MCF 10A (cell line): ENCODE measurements at regions not wholly inside any gene's neighbourhood (a gene's known extent, or its start where the extent isn't known, plus 50 kb on each side); places are given as distances from the start of the nearest gene placed in this dataset.

Source experiments
- BruUV-seq: library from RNA; stranded (reverse); fragments of 400-500 nt; replicated peaks from 2 replicates; lab custom pipeline; 2021; lab: Mats Ljungman, UMichigan
- CTCF ChIA-PET: fragments of 300-600 bp; sonication (Branson Sonifier 250); formaldehyde crosslinking; extraction: SDS; loops from one replicate; lab custom pipeline; 2021; ENCODE audit warnings: antibody characterized with exemption, inconsistent platforms; lab: Yijun Ruan, JAX
- POLR2A ChIA-PET: fragments of 300-600, 350-650 bp; sonication (Branson Sonifier 250); formaldehyde crosslinking; extraction: SDS; loops from one replicate; lab custom pipeline; 2020; ENCODE audit warnings: antibody characterized with exemption, inconsistent platforms; lab: Yijun Ruan, JAX
- DNase-seq: peaks from one replicate; pipeline ENCODE4 v3.0.0-alpha.2; 2018; ENCODE audit not compliant: unreplicated experiment
- H3K27ac Mint-ChIP-seq: one replicate; pipeline ENCODE4 v1.8.0; 2022; ENCODE audit warnings: mild to moderate bottlenecking, low read depth, mixed read lengths; ENCODE audit not compliant: unreplicated experiment
- H3K27me3 Mint-ChIP-seq: one replicate; pipeline ENCODE4 v1.8.0; 2022; ENCODE audit warnings: mixed read lengths; ENCODE audit not compliant: insufficient read depth, unreplicated experiment
- H3K36me3 Mint-ChIP-seq: one replicate; pipeline ENCODE4 v1.8.0; 2022; ENCODE audit warnings: mild to moderate bottlenecking, moderate library complexity, mixed read lengths; ENCODE audit not compliant: insufficient read depth, unreplicated experiment
- H3K4me1 Mint-ChIP-seq: one replicate; pipeline ENCODE4 v1.8.0; 2022; ENCODE audit warnings: mixed read lengths; ENCODE audit not compliant: insufficient read depth, unreplicated experiment
- H3K4me3 Mint-ChIP-seq: one replicate; pipeline ENCODE4 v1.8.0; 2022; ENCODE audit warnings: mild to moderate bottlenecking, moderate library complexity, mixed read lengths; ENCODE audit not compliant: unreplicated experiment
- H3K9me3 Mint-ChIP-seq: one replicate; pipeline ENCODE4 v1.8.0; 2022; ENCODE audit warnings: mixed read lengths; ENCODE audit not compliant: unreplicated experiment
- intact Hi-C: fragments of 100-400 bp; cut with micrococcal nuclease; formaldehyde crosslinking; loops from 2 replicates; pipeline ENCODE4 v1.14.1; 2022
- TF ChIP-seq, protein P1 (sequence below): fragments of 200-600 bp; IDR thresholded peaks from one replicate; pipeline ENCODE4 v1.8.0; 2022; ENCODE audit warnings: antibody characterized with exemption, mild to moderate bottlenecking; ENCODE audit not compliant: unreplicated experiment

DNA sequence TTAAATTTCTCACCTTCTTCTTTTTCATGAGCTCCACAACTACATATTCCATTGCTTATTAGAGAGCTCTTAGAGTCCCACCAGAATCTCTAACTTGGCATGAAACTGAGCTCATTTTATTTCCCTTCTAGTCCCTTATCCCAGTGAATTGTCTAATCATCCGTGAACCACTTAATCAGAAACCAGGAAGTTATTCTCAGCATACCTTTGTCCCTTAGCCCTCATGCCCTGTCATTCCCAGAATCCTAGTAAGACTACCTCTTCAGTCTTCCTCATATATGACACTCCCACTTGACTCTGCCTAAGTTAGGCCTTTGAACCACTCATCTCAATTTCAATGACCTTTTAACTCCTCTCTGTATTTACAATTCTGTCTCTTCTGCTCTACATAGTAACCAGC lies 93.0 kb upstream of the PAPPA start:
- TF ChIP-seq, protein P1, sequence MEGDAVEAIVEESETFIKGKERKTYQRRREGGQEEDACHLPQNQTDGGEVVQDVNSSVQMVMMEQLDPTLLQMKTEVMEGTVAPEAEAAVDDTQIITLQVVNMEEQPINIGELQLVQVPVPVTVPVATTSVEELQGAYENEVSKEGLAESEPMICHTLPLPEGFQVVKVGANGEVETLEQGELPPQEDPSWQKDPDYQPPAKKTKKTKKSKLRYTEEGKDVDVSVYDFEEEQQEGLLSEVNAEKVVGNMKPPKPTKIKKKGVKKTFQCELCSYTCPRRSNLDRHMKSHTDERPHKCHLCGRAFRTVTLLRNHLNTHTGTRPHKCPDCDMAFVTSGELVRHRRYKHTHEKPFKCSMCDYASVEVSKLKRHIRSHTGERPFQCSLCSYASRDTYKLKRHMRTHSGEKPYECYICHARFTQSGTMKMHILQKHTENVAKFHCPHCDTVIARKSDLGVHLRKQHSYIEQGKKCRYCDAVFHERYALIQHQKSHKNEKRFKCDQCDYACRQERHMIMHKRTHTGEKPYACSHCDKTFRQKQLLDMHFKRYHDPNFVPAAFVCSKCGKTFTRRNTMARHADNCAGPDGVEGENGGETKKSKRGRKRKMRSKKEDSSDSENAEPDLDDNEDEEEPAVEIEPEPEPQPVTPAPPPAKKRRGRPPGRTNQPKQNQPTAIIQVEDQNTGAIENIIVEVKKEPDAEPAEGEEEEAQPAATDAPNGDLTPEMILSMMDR = no peak
- no peak overlapping the region for H3K27ac Mint-ChIP-seq
- no peaks in the 10 kb centered on the region for H3K27me3 Mint-ChIP-seq
- no TSS peak for BruUV-seq
- H3K9me3 Mint-ChIP-seq = peaks cover 10% of the 10 kb centered on the region
- peaks cover 20% of the 10 kb centered on the region for H3K4me1 Mint-ChIP-seq
- no peak overlapping the region for H3K4me3 Mint-ChIP-seq
- H3K36me3 Mint-ChIP-seq = no peaks in the 10 kb centered on the region
- intact Hi-C loops = no loop called here
- DNase-seq = no peak
- ChIA-PET CTCF (interaction anchor here (0.6 to 0.7 kb wide), 2 partner anchors 8 kb away, joined by 3 read pairs; no protein-coding TSS in a partner anchor), POLR2A (interaction anchor here (0.6 to 0.8 kb wide), 2 partner anchors 11 to 14 kb away, joined by 3 to 4 read pairs; no protein-coding TSS in a partner anchor)

DNA sequence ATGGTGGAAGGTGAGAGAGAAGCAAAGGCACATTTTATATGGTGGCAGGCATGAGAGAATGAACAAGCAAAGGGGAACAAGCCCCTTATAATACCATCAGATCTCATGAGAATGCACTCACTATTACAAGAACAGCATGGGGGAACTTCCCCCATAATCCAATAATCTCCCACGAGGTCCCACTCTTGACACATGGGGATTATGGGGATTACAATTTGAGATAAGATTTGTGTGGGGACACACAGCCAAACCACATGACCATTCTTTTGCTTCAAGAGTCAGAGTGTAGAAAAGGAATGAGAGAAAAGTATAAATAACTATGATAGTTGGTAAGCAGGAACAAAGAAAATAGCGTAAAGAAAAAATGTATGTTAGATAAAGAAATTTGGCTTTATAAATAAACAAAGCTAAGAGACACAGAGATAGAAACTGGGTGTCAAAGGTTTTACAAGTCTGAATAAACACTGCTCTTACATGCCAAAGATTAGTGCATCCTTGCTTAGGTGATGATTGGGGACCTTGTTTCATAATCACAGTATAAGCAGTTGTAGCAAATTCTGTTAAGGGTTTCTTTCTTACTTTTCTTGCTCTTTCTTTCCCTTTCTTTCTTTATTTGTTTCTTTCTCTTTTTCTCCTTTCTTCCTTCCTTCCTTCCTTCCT lies 91.9 kb upstream of the PAPPA start:
- CTCF ChIA-PET = interaction anchor here (0.6 to 0.8 kb wide), 2 partner anchors 82 to 109 kb away, joined by 3 to 5 read pairs; no protein-coding TSS in a partner anchor
- Mint-ChIP-seq H3K9me3 (peaks cover 7% of the 10 kb centered on the region), H3K27ac (no peak overlapping the region), H3K4me3 (no peak overlapping the region), H3K27me3 (no peaks in the 10 kb centered on the region), H3K36me3 (no peaks in the 10 kb centered on the region), H3K4me1 (peaks cover 17% of the 10 kb centered on the region)
- intact Hi-C loops = no loop called here
- BruUV-seq = no TSS peak
- TF ChIP-seq, protein P1 = no peak
- POLR2A ChIA-PET = no interaction called here
- no peak for DNase-seq

DNA sequence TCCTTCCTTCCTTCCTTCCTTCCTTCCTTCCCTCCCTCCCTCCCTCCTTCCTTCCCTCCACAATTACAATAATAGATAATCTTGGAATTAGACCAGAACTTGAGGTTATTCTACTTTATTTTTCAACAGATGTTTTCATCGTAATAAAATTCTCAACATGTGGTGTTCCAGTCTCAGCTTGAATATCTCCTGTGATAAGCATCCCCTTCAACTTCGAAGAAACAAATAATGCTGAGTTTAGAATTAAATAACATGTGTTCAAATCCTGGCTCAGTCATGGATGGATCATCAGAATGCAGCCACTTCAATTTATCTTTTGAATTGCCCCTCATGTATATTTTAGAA lies 91.4 kb upstream of the PAPPA start:
- H3K9me3 Mint-ChIP-seq = peaks cover 7% of the 10 kb centered on the region
- ChIA-PET CTCF (interaction anchor here (0.8 to 1.0 kb wide), 2 partner anchors 82 to 394 kb away, joined by 3 to 5 read pairs; no protein-coding TSS in a partner anchor), POLR2A (no interaction called here)
- H3K27me3 Mint-ChIP-seq = no peaks in the 10 kb centered on the region
- no TSS peak for BruUV-seq
- TF ChIP-seq, protein P1 = no peak
- H3K27ac Mint-ChIP-seq = no peak overlapping the region
- DNase-seq = no peak
- no peak overlapping the region for H3K4me3 Mint-ChIP-seq
- peaks cover 17% of the 10 kb centered on the region for H3K4me1 Mint-ChIP-seq
- intact Hi-C loops = no loop called here
- no peaks in the 10 kb centered on the region for H3K36me3 Mint-ChIP-seq

DNA sequence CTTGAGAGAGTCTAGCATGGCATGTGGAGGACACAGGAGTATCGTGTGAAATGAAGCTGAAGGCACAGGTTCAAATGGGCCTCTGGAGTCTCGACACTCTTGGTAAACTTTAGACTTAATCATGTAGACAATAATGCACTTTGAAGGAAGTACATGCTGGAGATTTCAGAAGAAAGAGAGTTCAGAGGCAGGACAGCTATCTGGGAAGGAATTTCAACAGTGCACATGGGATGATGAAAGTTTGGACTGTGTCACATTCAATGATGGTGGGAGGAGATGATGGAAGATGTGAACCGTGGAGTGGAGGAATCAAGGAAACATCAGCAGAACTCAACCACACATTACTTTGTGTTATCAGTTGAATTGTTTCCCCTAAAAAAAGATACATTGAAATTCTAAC lies 88.6 kb upstream of the PAPPA start:
- no peak overlapping the region for H3K27ac Mint-ChIP-seq
- H3K36me3 Mint-ChIP-seq = no peaks in the 10 kb centered on the region
- TF ChIP-seq, protein P1 = no peak
- no peak for DNase-seq
- no peak overlapping the region for H3K4me3 Mint-ChIP-seq
- ChIA-PET POLR2A (interaction anchor here (0.5 to 0.7 kb wide), 3 partner anchors 14 to 79 kb away, joined by 3 to 5 read pairs (median 3); no protein-coding TSS in a partner anchor), CTCF (interaction anchor here (0.6 kb wide), 1 partner anchor 9 kb away, joined by 3 read pairs; no protein-coding TSS in a partner anchor)
- H3K4me1 Mint-ChIP-seq = peaks cover under 1% of the 10 kb centered on the region
- H3K9me3 Mint-ChIP-seq = peaks cover 7% of the 10 kb centered on the region
- BruUV-seq = no TSS peak
- intact Hi-C loops = no loop called here
- H3K27me3 Mint-ChIP-seq = no peaks in the 10 kb centered on the region
